Mesendoderm (in vitro differentiated cells): ENCODE measurements at regions not wholly inside any gene's neighbourhood (a gene's known extent, or its start where the extent isn't known, plus 50 kb on each side); places are given as distances from the start of the nearest gene placed in this dataset.
"Not testable (repeated sequence)": the region's sequence is repeated elsewhere in the genome, so short reads cannot be mapped to it uniquely, and the experiment has no call there.

Experiments
- DNase-seq: peaks from one replicate; pipeline ENCODE4 v3.0.0; 2013
- H2AK5ac ChIP-seq: 2 replicates; pipeline ENCODE4 v1.6.1; 2013; ENCODE audit warnings: low read length, inconsistent platforms
- H2BK120ac ChIP-seq: 2 replicates; pipeline ENCODE4 v1.6.1; 2013; ENCODE audit warnings: low read depth, mild to moderate bottlenecking, low read length, moderate library complexity, mixed read lengths
- H2BK15ac ChIP-seq: replicated peaks from 2 replicates; pipeline ENCODE4 v1.6.1; 2013; ENCODE audit warnings: low read depth, mild to moderate bottlenecking, moderate library complexity
- H2BK5ac ChIP-seq: 2 replicates; pipeline ENCODE4 v1.6.1; 2013; ENCODE audit warnings: low read length, inconsistent platforms
- H3K18ac ChIP-seq: 2 replicates; pipeline ENCODE4 v1.6.1; 2013; ENCODE audit warnings: mild to moderate bottlenecking, low read length, mixed read lengths
- H3K23ac ChIP-seq: one replicate; pipeline ENCODE4 v1.6.1; 2013; ENCODE audit warnings: low read length
- H3K27ac ChIP-seq: 2 replicates; pipeline ENCODE4 v1.5.1; 2013; ENCODE audit warnings: low read depth, mild to moderate bottlenecking, inconsistent platforms, low read length, moderate library complexity
- H3K27me3 ChIP-seq: 2 replicates; pipeline ENCODE4 v1.6.1; 2013; ENCODE audit warnings: low read length, control low read depth, mild to moderate bottlenecking, inconsistent platforms; ENCODE audit not compliant: insufficient read depth, poor library complexity
- H3K36me3 ChIP-seq: 2 replicates; pipeline ENCODE4 v1.6.1; 2013; ENCODE audit warnings: low read length, inconsistent platforms; ENCODE audit not compliant: control insufficient read depth, insufficient read depth
- H3K4ac ChIP-seq: one replicate; pipeline ENCODE4 v1.6.1; 2013; ENCODE audit warnings: low read depth, mild to moderate bottlenecking, low read length, moderate library complexity
- H3K4me1 ChIP-seq: 2 replicates; pipeline ENCODE4 v1.6.1; 2013; ENCODE audit warnings: low read depth, low read length, inconsistent platforms; ENCODE audit not compliant: control insufficient read depth
- H3K4me2 ChIP-seq: 2 replicates; pipeline ENCODE4 v1.6.1; 2013; ENCODE audit warnings: low read length
- H3K4me3 ChIP-seq: 2 replicates; pipeline ENCODE4 v1.5.1; 2013; ENCODE audit warnings: mild to moderate bottlenecking, low read length
- H3K56ac ChIP-seq: one replicate; pipeline ENCODE4 v1.6.1; 2013; ENCODE audit warnings: low read length
- H3K79me1 ChIP-seq: 2 replicates; pipeline ENCODE4 v1.6.1; 2013; ENCODE audit warnings: low read length, inconsistent platforms
- H3K79me2 ChIP-seq: 2 replicates; pipeline ENCODE4 v1.6.1; 2013; ENCODE audit warnings: mild to moderate bottlenecking, low read length; ENCODE audit not compliant: control insufficient read depth, insufficient read depth
- H3K9ac ChIP-seq: 2 replicates; pipeline ENCODE4 v1.6.1; 2013; ENCODE audit warnings: low read length, inconsistent platforms
- H4K5ac ChIP-seq: one replicate; pipeline ENCODE4 v1.6.1; 2013; ENCODE audit warnings: low read length
- H4K8ac ChIP-seq: one replicate; pipeline ENCODE4 v1.6.1; 2013; ENCODE audit warnings: low read depth, mild to moderate bottlenecking, control low read depth, low read length, moderate library complexity
- WGBS: extraction: QIAGEN DNeasy Blood & Tissue Kit; methylation state at CpG from one replicate; pipeline ENCODE4 v1.1.7; 2013; ENCODE audit warnings: low lambda C conversion rate, missing lambda C conversion rate; ENCODE audit not compliant: insufficient coverage; ENCODE audit errors: extremely low coverage; 5-methylcytosine and 5-hydroxymethylcytosine counted together

GRCh38 chr6:8920244-8920643, 484.9 kb upstream of the SLC35B3 start:
- H3K4me3 ChIP-seq, H2AK5ac ChIP-seq, H4K8ac ChIP-seq, H3K4me1 ChIP-seq, H3K27me3 ChIP-seq, H3K4ac ChIP-seq, H3K36me3 ChIP-seq, H4K5ac ChIP-seq, H3K79me1 ChIP-seq, H3K23ac ChIP-seq, H3K18ac ChIP-seq, H3K27ac ChIP-seq, DNase-seq, H3K56ac ChIP-seq, H2BK120ac ChIP-seq, H3K79me2 ChIP-seq, H2BK15ac ChIP-seq, H3K4me2 ChIP-seq, H2BK5ac ChIP-seq, H3K9ac ChIP-seq: not testable (repeated sequence)
- no CpG with 5 or more reads among the region's 1 CpG for WGBS

DNA sequence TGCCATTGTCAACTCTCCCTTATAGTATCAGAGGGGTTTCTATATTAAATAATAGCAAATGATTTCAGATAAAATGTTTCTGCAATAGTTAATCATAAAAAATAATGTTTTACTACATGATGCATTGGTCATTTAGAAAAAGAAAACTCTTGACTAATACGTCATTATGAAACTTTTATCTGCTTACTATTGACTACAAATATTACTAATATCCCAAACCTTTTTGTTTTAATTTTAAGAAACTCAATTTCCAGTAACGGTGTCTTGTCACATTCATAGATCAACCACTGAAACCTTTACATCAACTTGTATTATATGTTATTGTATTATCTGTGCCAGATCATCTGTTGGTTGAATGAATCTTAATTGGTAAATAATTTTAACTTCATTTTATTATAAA, 482.9 kb upstream of the SLC35B3 start:
- Histone ChIP-seq H3K23ac (no peak overlapping the region), H3K56ac (no peak overlapping the region), H3K36me3 (no peaks in the 10 kb centered on the region), H3K9ac (no peak overlapping the region), H3K79me1 (no peaks in the 10 kb centered on the region), H4K8ac (no peak overlapping the region), H4K5ac (no peak overlapping the region), H2BK5ac (no peak overlapping the region), H3K4me2 (no peak overlapping the region), H3K4me3 (no peak overlapping the region), H2BK15ac (no peak overlapping the region), H3K27me3 (no peaks in the 10 kb centered on the region), H3K27ac (no peak overlapping the region), H2BK120ac (no peak overlapping the region), H3K79me2 (no peaks in the 10 kb centered on the region), H2AK5ac (no peak overlapping the region), H3K4ac (no peak overlapping the region), H3K18ac (no peak overlapping the region), H3K4me1 (no peaks in the 10 kb centered on the region)
- no CpG with 5 or more reads among the region's 2 CpGs for WGBS
- no peak for DNase-seq

- Histone ChIP-seq H3K23ac (no peak overlapping the region), H3K4me1 (no peaks in the 10 kb centered on the region), H2BK120ac (no peak overlapping the region), H2BK15ac (no peak overlapping the region), H3K9ac (no peak overlapping the region), H4K5ac (no peak overlapping the region), H3K27me3 (no peaks in the 10 kb centered on the region), H2BK5ac (no peak overlapping the region), H4K8ac (no peak overlapping the region), H3K4ac (no peak overlapping the region), H3K36me3 (no peaks in the 10 kb centered on the region), H3K4me3 (no peak overlapping the region), H2AK5ac (no peak overlapping the region), H3K79me2 (no peaks in the 10 kb centered on the region), H3K27ac (no peak overlapping the region), H3K18ac (no peak overlapping the region), H3K4me2 (no peak overlapping the region), H3K79me1 (no peaks in the 10 kb centered on the region), H3K56ac (no peak overlapping the region)
- DNase-seq: peak; percentile 57
- no CpG with 5 or more reads among the region's 9 CpGs for WGBS
Observed at GRCh38 chr6:8914700-8915099, 479.4 kb upstream of the SLC35B3 start.

GRCh38 chr6:8908638-8909037, 473.3 kb upstream of the SLC35B3 start:
- Histone ChIP-seq H3K18ac (no peak overlapping the region), H3K23ac (no peak overlapping the region), H3K36me3 (no peaks in the 10 kb centered on the region), H3K4me3 (no peak overlapping the region), H4K5ac (no peak overlapping the region), H3K79me1 (no peaks in the 10 kb centered on the region), H3K4me1 (no peaks in the 10 kb centered on the region), H2BK5ac (no peak overlapping the region), H3K79me2 (no peaks in the 10 kb centered on the region), H3K4ac (no peak overlapping the region), H2AK5ac (no peak overlapping the region), H2BK120ac (no peak overlapping the region), H4K8ac (no peak overlapping the region), H3K9ac (no peak overlapping the region), H2BK15ac (no peak overlapping the region), H3K27ac (no peak overlapping the region), H3K27me3 (no peaks in the 10 kb centered on the region), H3K56ac (no peak overlapping the region), H3K4me2 (no peak overlapping the region)
- DNase-seq: no peak
- WGBS: no CpG with 5 or more reads among the region's 3 CpGs

GRCh38 chr6:8906699-8907098, 471.4 kb upstream of the SLC35B3 start:
- Histone ChIP-seq H3K36me3 (no peaks in the 10 kb centered on the region), H3K4ac (no peak overlapping the region), H3K79me2 (no peaks in the 10 kb centered on the region), H3K27ac (no peak overlapping the region), H2BK15ac (no peak overlapping the region), H3K23ac (no peak overlapping the region), H3K9ac (no peak overlapping the region), H2BK5ac (no peak overlapping the region), H3K4me1 (no peaks in the 10 kb centered on the region), H3K4me2 (no peak overlapping the region), H2BK120ac (no peak overlapping the region), H2AK5ac (no peak overlapping the region), H3K18ac (no peak overlapping the region), H3K56ac (no peak overlapping the region), H3K27me3 (no peaks in the 10 kb centered on the region), H4K8ac (no peak overlapping the region), H3K79me1 (no peaks in the 10 kb centered on the region), H4K5ac (no peak overlapping the region), H3K4me3 (no peak overlapping the region)
- no peak for DNase-seq

DNA sequence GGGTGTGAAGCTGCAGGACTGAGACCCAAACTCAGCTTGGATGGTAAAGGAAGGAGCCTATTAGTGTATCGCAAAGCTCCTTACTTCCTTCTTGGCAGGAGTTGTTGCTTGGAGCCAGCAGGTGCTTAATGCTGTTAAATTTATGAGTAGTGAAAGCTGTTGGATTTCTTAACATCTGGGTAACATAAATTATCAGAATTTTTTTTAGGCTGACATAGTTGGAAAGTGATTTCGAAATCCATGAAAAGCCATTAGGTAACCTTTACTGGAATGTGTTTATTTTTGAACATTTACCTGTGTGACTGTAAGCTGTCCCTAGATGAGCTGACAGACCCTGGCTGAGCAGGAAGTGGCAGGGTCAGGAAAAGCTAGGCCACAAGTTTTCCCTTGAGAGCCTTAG, 470.4 kb upstream of the SLC35B3 start:
- DNase-seq: no peak
- no peak overlapping the region for H3K23ac ChIP-seq
- H3K56ac ChIP-seq: no peak overlapping the region
- no peak overlapping the region for H4K5ac ChIP-seq
- H2BK5ac ChIP-seq: no peak overlapping the region
- no peak overlapping the region for H2AK5ac ChIP-seq
- H3K36me3 ChIP-seq: no peaks in the 10 kb centered on the region
- no peak overlapping the region for H4K8ac ChIP-seq
- no peaks in the 10 kb centered on the region for H3K79me2 ChIP-seq
- no peaks in the 10 kb centered on the region for H3K79me1 ChIP-seq
- no peak overlapping the region for H2BK15ac ChIP-seq
- H3K27ac ChIP-seq: no peak overlapping the region
- no peak overlapping the region for H3K4me3 ChIP-seq
- H3K4me2 ChIP-seq: no peak overlapping the region
- no peaks in the 10 kb centered on the region for H3K4me1 ChIP-seq
- H3K9ac ChIP-seq: no peak overlapping the region
- no peak overlapping the region for H3K18ac ChIP-seq
- H3K4ac ChIP-seq: no peak overlapping the region
- whole genome bisulfite sequencing: no CpG with 5 or more reads among the region's 2 CpGs
- H3K27me3 ChIP-seq: no peaks in the 10 kb centered on the region
- no peak overlapping the region for H2BK120ac ChIP-seq
